ENCODE measurements at regions not wholly inside any gene's neighbourhood (a gene's known extent, or its start where the extent isn't known, plus 50 kb on each side); places are given as distances from the start of the nearest gene placed in this dataset.

DNA sequence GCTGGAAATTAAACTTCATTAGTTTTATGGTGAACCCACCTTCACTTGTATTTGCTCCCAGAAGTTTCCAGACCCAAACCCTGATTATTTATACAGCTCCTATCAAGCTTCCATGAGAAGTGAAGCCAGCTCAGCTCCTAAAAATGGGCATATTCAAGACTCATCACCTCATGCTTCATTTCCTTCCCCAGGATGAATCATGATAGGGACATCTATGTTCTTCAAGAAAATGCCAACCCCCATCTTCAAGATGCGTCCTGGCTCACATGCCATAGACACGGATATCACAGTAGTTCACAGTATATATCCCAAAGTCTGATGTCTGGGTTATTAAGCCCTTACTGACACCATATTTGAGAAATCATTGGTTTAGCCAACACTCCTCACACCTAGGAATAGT, 217.6 kb downstream of the NPR3 start:
- TF ChIP-seq, protein P1, sequence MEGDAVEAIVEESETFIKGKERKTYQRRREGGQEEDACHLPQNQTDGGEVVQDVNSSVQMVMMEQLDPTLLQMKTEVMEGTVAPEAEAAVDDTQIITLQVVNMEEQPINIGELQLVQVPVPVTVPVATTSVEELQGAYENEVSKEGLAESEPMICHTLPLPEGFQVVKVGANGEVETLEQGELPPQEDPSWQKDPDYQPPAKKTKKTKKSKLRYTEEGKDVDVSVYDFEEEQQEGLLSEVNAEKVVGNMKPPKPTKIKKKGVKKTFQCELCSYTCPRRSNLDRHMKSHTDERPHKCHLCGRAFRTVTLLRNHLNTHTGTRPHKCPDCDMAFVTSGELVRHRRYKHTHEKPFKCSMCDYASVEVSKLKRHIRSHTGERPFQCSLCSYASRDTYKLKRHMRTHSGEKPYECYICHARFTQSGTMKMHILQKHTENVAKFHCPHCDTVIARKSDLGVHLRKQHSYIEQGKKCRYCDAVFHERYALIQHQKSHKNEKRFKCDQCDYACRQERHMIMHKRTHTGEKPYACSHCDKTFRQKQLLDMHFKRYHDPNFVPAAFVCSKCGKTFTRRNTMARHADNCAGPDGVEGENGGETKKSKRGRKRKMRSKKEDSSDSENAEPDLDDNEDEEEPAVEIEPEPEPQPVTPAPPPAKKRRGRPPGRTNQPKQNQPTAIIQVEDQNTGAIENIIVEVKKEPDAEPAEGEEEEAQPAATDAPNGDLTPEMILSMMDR (IDR thresholded peaks at IDR 0.05) = no peak
- TF ChIP-seq POLR2A (IDR thresholded peaks at IDR 0.05) (no peak), POLR2AphosphoS5 (IDR thresholded peaks at IDR 0.05) (no peak)
